EH (cell line): ENCODE measurements at regions not wholly inside any gene's neighbourhood (a gene's known extent, or its start where the extent isn't known, plus 50 kb on each side); places are given as distances from the start of the nearest gene placed in this dataset.
A peak's percentile ranks its signal among the peaks of the same experiment; 100 is the strongest.
"Not testable (repeated sequence)": the region's sequence is repeated elsewhere in the genome, so short reads cannot be mapped to it uniquely, and the experiment has no call there.

Source experiments
- DNase-seq: peaks from one replicate; pipeline ENCODE4 v3.0.0-alpha.2; 2015; ENCODE audit warnings: low read depth

GRCh38 chr2:87458938-87459337 lies 288.9 kb upstream of the PLGLB2 start:
- not testable (repeated sequence) for DNase-seq

DNA sequence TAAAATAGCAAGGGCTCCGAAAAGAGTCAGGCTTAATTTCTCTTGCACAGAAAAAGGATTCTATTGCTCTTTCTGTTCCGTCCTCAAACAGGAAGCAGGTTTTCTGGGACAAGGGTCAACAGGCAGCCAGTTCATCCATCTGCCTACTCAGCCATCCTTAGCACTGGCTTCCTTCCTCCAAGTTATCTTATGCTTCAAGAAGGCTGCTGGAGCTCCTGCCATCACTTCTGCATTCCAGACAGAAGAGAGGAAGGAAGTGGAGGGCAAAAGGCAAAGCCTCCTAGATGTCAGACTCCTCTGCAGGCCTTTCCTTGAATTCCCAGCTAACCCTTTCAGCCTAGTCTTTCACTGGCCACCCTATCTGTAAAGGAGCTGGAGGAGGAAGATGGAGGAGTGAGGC lies 287.8 kb upstream of the PLGLB2 start:
- not testable (repeated sequence) for DNase-seq

DNA sequence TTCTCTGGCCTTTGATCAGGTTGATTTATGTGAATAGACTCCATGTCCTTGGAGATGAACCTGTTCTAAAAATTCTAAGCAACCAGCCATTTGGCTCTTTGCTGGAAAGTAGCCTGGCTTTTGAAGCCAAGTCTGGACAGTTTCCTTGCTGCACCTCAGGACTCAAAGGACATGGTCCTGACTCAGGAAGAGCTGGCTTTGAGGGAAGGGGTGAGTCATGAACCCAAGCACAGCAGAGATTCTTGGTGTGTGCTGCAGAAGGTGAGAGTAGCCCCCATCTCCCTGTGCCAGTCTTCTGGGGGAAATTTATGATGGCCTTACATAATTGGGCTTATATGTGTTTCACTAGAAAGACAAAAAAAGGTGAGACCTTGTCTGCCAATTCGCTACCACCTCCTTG lies 287.2 kb upstream of the PLGLB2 start:
- DNase-seq, result not testable (repeated sequence)

DNA sequence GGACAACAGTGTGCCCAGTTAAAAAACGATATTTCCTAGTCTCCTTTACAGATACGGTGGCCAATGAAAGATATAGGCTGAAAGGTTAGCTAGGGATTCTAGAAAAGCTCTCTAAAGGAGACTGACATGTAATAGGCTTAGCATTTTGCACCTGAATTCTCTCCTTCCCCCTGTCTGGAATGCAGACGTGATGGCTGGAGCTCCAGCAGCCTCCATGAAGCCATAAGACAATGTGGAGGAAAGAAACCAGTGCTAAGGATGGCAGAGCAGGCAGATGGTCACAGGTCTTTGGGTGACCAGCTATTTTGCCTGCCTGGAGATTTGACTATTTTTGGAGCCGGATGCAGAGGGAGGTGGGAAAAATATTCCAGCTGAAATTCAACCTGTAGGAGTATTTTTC lies 286.2 kb upstream of the PLGLB2 start:
- DNase-seq, result not testable (repeated sequence)

DNA sequence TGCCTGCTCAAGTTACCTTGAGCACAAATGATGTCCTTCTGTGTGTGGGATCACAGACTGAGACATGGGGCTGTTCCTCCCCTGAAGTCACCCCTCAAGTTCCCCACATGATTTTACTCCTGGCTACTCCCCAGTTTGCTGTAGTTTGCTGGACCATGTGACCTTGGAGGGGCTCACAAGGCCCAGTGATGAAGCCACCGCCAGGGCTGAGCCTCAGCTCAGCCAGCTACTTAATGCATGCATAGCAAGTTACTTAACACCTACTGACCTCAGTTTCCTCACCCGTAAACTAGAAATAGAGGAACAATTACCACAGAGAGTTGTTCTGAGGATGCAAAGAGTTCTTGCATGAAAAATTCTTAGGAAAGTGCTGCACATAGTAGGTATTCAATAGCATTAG lies 283.7 kb upstream of the PLGLB2 start:
- not testable (repeated sequence) for DNase-seq

- DNase-seq, result peak; percentile 27
These were observed 282.2 kb upstream of the PLGLB2 start for GRCh38 chr2:87465730-87466129.

- DNase-seq, result not testable (repeated sequence)
These were observed 281.2 kb upstream of the PLGLB2 start for GRCh38 chr2:87466591-87467120.

DNA sequence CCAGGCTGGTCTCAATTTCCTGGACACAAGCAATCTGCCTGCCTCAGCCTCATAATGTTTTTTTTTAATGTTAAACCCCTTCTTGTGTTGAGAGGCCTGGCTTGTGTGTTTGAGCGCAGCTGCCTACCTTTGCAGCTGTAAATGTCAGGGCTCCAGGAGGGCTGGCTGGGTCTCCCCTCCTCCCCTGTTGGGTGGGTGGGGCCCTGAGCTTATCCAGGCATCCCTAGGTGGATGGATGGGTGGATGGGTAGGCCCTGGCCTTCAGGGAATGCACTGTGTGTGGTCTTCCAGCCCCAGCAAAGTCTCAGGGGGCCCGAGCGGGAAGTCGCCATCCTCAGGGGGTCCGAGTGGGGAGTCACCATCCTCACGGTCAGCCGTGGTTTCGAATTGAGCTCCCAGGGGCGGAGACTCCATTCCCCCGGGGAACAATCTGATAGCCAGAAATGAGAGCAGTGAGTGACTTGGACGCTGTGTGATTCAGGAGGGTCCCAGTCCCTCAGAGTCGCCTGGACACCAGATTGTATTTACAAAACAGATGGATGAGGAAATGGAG lies 279.4 kb upstream of the PLGLB2 start:
- DNase-seq, result peak; percentile 39

GRCh38 chr2:87469180-87470151 lies 278.4 kb upstream of the PLGLB2 start:
- peak; percentile 81 for DNase-seq

- DNase-seq, result not testable (repeated sequence)
These were observed 277.2 kb upstream of the PLGLB2 start for GRCh38 chr2:87470381-87471380.

GRCh38 chr2:87471478-87471877 lies 276.4 kb upstream of the PLGLB2 start:
- not testable (repeated sequence) for DNase-seq

DNA sequence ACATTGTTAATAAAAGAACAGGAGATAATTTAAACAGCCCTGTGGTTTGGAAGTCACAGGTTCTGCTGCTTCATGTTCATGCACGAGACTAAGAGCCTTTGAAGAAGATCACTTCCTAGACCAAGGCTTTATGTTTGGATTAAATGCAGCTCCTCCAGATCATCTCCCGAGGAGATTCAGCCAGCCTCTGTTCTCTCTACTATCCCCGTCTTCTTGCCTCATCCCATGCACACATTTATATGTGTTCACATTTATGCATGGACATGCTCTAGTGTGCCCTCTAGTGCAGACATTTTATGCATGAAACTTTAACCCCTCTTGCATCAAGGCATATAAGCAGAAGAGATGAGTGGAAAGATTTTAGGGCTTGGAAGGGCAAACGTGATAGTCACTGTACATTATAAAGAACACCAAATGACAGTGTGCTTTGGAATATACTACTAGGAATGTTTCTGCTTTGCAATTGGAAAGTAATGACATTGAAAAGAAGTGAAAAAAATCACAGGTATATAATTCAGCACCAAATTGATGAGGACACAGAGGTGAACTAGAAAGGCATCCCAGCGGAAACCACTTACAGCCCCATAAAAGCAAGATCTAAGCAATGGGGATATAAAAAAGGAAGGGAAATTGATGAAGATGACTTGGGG lies 271.5 kb upstream of the PLGLB2 start:
- peak; percentile 47 for DNase-seq

DNA sequence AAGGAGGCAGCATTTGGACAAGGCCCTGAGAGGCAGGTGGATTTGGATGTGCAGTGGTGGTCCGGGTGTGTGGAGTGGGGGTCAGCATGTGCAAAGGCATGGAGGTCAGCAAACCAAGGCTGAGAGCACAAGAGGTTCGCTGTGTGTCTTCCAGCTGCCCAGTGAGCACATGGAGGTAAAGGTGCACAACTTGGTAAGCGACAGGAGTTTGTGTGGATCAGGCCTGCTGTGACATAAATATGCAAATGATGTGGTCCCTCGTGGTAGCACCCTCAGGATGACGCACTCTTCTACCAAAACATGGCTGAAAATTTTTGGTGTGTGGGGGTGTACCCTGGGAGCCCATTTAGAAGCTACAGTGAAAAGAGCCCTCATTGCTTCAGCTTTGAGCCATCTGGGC lies 271.0 kb upstream of the PLGLB2 start:
- not testable (repeated sequence) for DNase-seq

DNA sequence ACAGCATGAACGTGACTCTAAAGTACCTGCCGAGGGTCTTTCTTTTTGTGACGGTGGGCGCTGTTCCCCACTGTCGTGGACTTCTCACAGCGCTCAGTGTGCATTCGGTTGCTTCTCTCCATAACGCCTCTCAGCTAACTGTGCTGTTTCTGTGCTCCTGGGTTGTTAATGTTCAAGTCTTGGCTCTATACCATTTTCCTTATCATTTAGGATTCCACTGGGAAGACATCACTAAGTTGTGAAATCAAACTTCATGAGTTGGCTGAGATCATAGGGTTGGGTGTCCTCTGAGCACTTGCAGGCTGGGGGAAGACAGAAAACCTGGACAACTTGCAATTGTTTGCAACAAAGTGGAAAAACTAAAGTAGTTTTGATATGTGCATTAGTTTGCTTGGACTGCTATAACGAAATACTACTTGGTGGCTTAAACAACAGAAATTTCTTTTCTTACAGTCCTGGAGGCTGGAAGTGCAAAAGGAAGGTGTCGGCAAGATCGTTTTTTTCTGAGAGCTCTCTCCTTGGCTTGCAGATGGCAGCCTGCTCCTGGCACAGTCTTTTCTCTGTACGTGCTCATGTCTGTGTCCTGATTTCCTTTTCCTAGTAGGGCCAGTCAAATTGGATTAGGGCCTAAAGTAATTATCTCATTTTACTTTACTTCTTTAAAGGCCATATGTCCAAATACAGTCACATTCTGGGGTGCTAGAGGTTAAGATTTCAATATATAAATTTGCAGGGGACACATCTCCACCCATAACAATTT lies 270.0 kb upstream of the PLGLB2 start:
- DNase-seq, result peak; percentile 49

DNA sequence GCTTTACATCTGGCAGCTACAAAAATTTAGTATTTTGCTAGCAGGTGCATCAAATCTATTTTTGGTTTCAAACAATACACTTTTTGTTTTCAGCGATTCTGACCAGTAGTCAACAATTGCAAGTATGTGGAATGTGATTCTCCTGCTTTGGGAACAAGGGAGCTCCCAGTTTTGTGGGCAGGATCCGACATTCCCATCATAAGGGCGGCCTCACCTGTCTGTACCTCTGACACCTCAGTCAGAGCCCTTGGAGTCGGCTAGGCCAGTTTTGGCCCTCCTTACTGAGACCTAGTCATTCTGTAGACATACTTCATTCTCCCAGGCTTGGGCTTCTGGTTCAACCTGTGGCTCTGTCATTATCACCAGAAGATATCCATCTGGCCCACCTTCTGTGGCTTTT lies 269.0 kb upstream of the PLGLB2 start:
- DNase-seq, result not testable (repeated sequence)

DNA sequence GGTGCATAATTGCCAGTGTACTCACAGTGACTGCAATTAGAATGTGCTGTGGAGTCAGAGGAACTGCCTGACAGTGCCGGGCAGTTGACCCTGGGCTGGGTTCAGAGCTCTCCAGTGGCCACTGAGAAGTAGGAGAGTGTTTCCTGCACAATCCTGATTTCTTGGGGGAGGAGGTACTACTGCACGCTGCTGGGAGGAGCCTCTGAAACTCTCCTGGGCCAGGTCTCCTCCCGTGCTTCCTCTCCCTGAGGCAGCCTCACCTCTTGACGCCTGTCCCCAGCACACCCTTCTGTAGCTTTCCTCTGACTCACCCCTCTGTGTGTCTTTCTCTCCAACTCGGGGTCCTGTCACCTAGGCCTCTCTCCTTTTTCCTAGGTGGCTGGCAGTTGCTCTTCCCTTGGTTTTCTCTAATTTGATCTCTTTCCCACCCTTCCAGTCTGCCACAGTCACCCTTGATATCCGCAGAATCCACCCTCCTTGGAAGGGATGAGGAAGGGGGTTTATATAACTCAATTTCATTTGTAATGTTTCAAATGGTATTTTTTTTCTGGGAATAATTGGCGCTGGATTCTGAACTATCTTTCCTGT lies 264.7 kb upstream of the PLGLB2 start:
- peak; percentile 37 for DNase-seq

GRCh38 chr2:87484363-87484762 lies 263.5 kb upstream of the PLGLB2 start:
- DNase-seq, result not testable (repeated sequence)

GRCh38 chr2:87485455-87485854 lies 262.4 kb upstream of the PLGLB2 start:
- DNase-seq, result peak; percentile 19

- DNase-seq, result not testable (repeated sequence)
These were observed 262.0 kb upstream of the PLGLB2 start for GRCh38 chr2:87485884-87486283.

DNA sequence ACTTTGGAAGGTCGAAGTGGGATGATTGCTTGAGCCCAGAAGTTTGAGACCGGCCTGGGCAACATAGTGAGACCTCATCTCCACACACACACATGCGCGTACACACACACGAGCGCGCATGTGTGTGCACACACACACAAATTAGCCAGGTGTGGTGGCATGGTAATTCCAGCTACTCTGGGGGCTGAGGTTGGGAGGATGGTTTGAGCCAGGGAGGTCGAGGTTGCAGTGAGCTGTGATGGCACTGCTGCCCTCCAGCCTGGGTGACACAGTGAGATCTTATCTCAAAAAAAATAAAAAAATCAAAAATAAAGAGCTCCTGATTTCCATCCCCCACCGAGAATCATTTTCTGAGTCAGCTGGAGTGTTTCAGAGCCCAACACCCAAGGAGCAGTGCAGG lies 261.5 kb upstream of the PLGLB2 start:
- DNase-seq, result not testable (repeated sequence)
